Spleen (tissue), 11 donors: ENCODE measurements at regions not wholly inside any gene's neighbourhood (a gene's known extent, or its start where the extent isn't known, plus 50 kb on each side); places are given as distances from the start of the nearest gene placed in this dataset.

ENCODE experiments used
- DNase-seq: peaks from one replicate; pipeline ENCODE4 v3.0.0-alpha.2; 2020
- H3K27ac ChIP-seq, 8 donors: fragments of 200-600 bp; sonication (generic) in 7 of 8; 1 replicate in 4 of 8; 2 replicates in 4 of 8; pipeline versions ENCODE4 v1.5.0 to v1.8.0; 2016 to 2021; ENCODE audit warnings: inconsistent platforms in 4 of 8, mild to moderate bottlenecking in 4 of 8, moderate library complexity in 1 of 8
- H3K27me3 ChIP-seq, 7 donors: fragments of 200-600 bp; sonication (generic) in 6 of 7; replicated peaks in 1 of 7; 1 replicate in 4 of 7; 2 replicates in 3 of 7; pipeline versions ENCODE4 v1.5.0 to v1.8.0; 2016 to 2021; ENCODE audit warnings: inconsistent platforms in 3 of 7, mild to moderate bottlenecking in 1 of 7
- H3K36me3 ChIP-seq, 6 donors: fragments of 200-600 bp; sonication (generic) in 5 of 6; 1 replicate in 4 of 6; 2 replicates in 2 of 6; pipeline versions ENCODE4 v1.5.0 to v1.8.0; 2016 to 2021; ENCODE audit warnings: inconsistent platforms in 2 of 6
- H3K4me1 ChIP-seq, 6 donors: fragments of 200-600 bp; sonication (generic) in 5 of 6; 1 replicate in 3 of 6; 2 replicates in 3 of 6; pipeline versions ENCODE4 v1.5.0 to v1.8.0; 2016 to 2021; ENCODE audit warnings: inconsistent platforms in 3 of 6
- H3K4me3 ChIP-seq, 8 donors: fragments of 200-600 bp; sonication (generic) in 7 of 8; 1 replicate in 4 of 8; 2 replicates in 4 of 8; pipeline versions ENCODE4 v1.5.0 to v1.8.0; 2016 to 2021; ENCODE audit warnings: inconsistent platforms in 4 of 8, mild to moderate bottlenecking in 4 of 8, moderate library complexity in 2 of 8
- H3K9me3 ChIP-seq, 8 donors: fragments of 200-600 bp; sonication (generic) in 7 of 8; 1 replicate in 4 of 8; 2 replicates in 4 of 8; pipeline versions ENCODE4 v1.5.0 to v1.8.0; 2016 to 2021; ENCODE audit warnings: inconsistent platforms in 4 of 8
- CTCF ChIP-seq, 11 experiments: fragments of 200-600 bp in 7 of 11; fragments of 450-650 bp in 4 of 11; sonication (generic) in 4 of 11; IDR thresholded peaks in 8 of 11; conservative IDR thresholded peaks in 3 of 11; 1 replicate in 7 of 11; 2 replicates in 4 of 11; pipeline versions ENCODE4 v1.4.0 to v1.8.0; 2016 to 2021; ENCODE audit warnings: antibody characterized with exemption in 11 of 11, inconsistent platforms in 4 of 11, mild to moderate bottlenecking in 1 of 11
- POLR2A ChIP-seq, 3 donors: fragments of 450-650 bp; IDR thresholded peaks; one replicate each; pipeline ENCODE4 v1.5.1; 2017; ENCODE audit warnings: antibody characterized with exemption in 3 of 3, mild to moderate bottlenecking in 1 of 3
- POLR2AphosphoS5 ChIP-seq, 3 donors: sonication (generic); formaldehyde crosslinking; IDR thresholded peaks; one replicate each; pipeline ENCODE4 v1.5.1; 2017; ENCODE audit warnings: antibody characterized with exemption in 3 of 3
- WGBS, 5 donors: extraction: QIAGEN DNeasy Blood & Tissue Kit in 3 of 5; methylation state at CpG; one replicate each; pipeline versions ENCODE4 v1.1.5 to v1.1.7; 2013 to 2018; 5-methylcytosine and 5-hydroxymethylcytosine counted together
- intact Hi-C: fragments of 100-400 bp; cut with DNase I; formaldehyde crosslinking; loops from one replicate; pipeline ENCODE4 v1.15.0; 2023; ENCODE audit warnings: low total_unique reads
- donor health status: healthy with polysubstance abuse.
- donor health status: DM: no; HTN: no; CAD: no; lungs with moderate emphysema.
- donor health status: DM: no; HTN: no; CAD: no.
- donor health status: Bipolar disorder and iron deficiency.
- donor health status: healthy.
- donor health status: DM: no; HTN: no; CAD: no.
- donor health status: DM: yes; HTN: yes; CAD: no.

- WGBS, 5 donors = 80 to 95% (median 92%) methylated on average over 2 of the region's 2 CpGs
- intact Hi-C loops = no loop called here
These were observed 802.0 kb downstream of the TBL1XR1 start for GRCh38 chr3:176395240-176395639.

GRCh38 chr3:176378789-176379188 lies 818.5 kb downstream of the TBL1XR1 start:
- no peaks in the 10 kb centered on the region for H3K27me3 ChIP-seq
- no peak for DNase-seq
- no peaks in the 10 kb centered on the region for H3K9me3 ChIP-seq
- no peaks in the 10 kb centered on the region for H3K4me1 ChIP-seq
- TF ChIP-seq CTCF (IDR thresholded peaks at IDR 0.05 in 8 of 11, conservative IDR thresholded peaks at IDR 0.05 in 3 of 11) = no peak
- no peak for TF ChIP-seq POLR2A (IDR thresholded peaks at IDR 0.05)
- no peak for TF ChIP-seq POLR2AphosphoS5 (IDR thresholded peaks at IDR 0.05)
- H3K4me3 ChIP-seq = no peak overlapping the region
- intact Hi-C loops = no loop called here
- H3K27ac ChIP-seq = no peak overlapping the region
- no peaks in the 10 kb centered on the region for H3K36me3 ChIP-seq
- 55 to 76% (median 65%) methylated on average over 2 of the region's 2 CpGs for WGBS, 5 donors

More at GRCh38 chr3:176395240-176395639, 802.0 kb downstream of the TBL1XR1 start:
- no peaks in the 10 kb centered on the region for H3K36me3 ChIP-seq
- H3K27me3 ChIP-seq = no peaks in the 10 kb centered on the region
- no peak for DNase-seq
- TF ChIP-seq POLR2A (IDR thresholded peaks at IDR 0.05) (no peak), CTCF (IDR thresholded peaks at IDR 0.05 in 8 of 11, conservative IDR thresholded peaks at IDR 0.05 in 3 of 11) (no peak), POLR2AphosphoS5 (IDR thresholded peaks at IDR 0.05) (no peak)
- H3K4me3 ChIP-seq = no peak overlapping the region
- H3K27ac ChIP-seq = no peak overlapping the region
- H3K9me3 ChIP-seq = peaks cover 0 to 53% (median 22%) of the 10 kb centered on the region in 8 donors
- no peaks in the 10 kb centered on the region for H3K4me1 ChIP-seq

GRCh38 chr3:176376531-176376930 lies 820.8 kb downstream of the TBL1XR1 start:
- intact Hi-C loops = no loop called here
- TF ChIP-seq POLR2AphosphoS5 (IDR thresholded peaks at IDR 0.05) (no peak), POLR2A (IDR thresholded peaks at IDR 0.05) (no peak), CTCF (IDR thresholded peaks at IDR 0.05 in 8 of 11, conservative IDR thresholded peaks at IDR 0.05 in 3 of 11) (no peak)
- DNase-seq = no peak
- H3K4me1 ChIP-seq = no peaks in the 10 kb centered on the region
- no peaks in the 10 kb centered on the region for H3K27me3 ChIP-seq
- no peak overlapping the region for H3K27ac ChIP-seq
- no peak overlapping the region for H3K4me3 ChIP-seq
- no peaks in the 10 kb centered on the region for H3K36me3 ChIP-seq
- H3K9me3 ChIP-seq = no peaks in the 10 kb centered on the region

GRCh38 chr3:176375519-176375918 lies 821.8 kb downstream of the TBL1XR1 start:
- H3K36me3 ChIP-seq = no peaks in the 10 kb centered on the region
- 83 to 94% (median 89%) methylated on average over 1 of the region's 1 CpG for WGBS, 5 donors
- no peak overlapping the region for H3K27ac ChIP-seq
- no peaks in the 10 kb centered on the region for H3K27me3 ChIP-seq
- H3K4me3 ChIP-seq = no peak overlapping the region
- DNase-seq = no peak
- intact Hi-C loops = no loop called here
- no peaks in the 10 kb centered on the region for H3K9me3 ChIP-seq
- TF ChIP-seq POLR2A (IDR thresholded peaks at IDR 0.05) = no peak
- no peak for TF ChIP-seq POLR2AphosphoS5 (IDR thresholded peaks at IDR 0.05)
- TF ChIP-seq CTCF (IDR thresholded peaks at IDR 0.05 in 8 of 11, conservative IDR thresholded peaks at IDR 0.05 in 3 of 11) = no peak
- no peaks in the 10 kb centered on the region for H3K4me1 ChIP-seq
